ENCODE measurements at regions not wholly inside any gene's neighbourhood (a gene's known extent, or its start where the extent isn't known, plus 50 kb on each side); places are given as distances from the start of the nearest gene placed in this dataset.

GRCh38 chr11:103625624-103625965 lies 410.8 kb upstream of the DDI1 start:
- DNase-seq (ENCODE audit: low spot score) = no peak
- in situ Hi-C loops (cut with MboI; ENCODE audit: low pct_unique_long_range_greater_than_20kb, low sequenced_read_pairs, unreplicated experiment) = no loop called here
- TF ChIP-seq CTCF (IDR thresholded peaks at IDR 0.05; ENCODE audit: extremely low read depth, insufficient read depth, missing control alignments) = no peak

GRCh38 chr11:103628121-103628520 lies 408.3 kb upstream of the DDI1 start:
- no peak for DNase-seq (ENCODE audit: low spot score)
- TF ChIP-seq CTCF (IDR thresholded peaks at IDR 0.05; ENCODE audit: extremely low read depth, insufficient read depth, missing control alignments) = no peak
- in situ Hi-C loops (cut with MboI; ENCODE audit: low pct_unique_long_range_greater_than_20kb, low sequenced_read_pairs, unreplicated experiment) = no loop called here

- DNase-seq (ENCODE audit: low spot score) = no peak
- no peak for TF ChIP-seq CTCF (IDR thresholded peaks at IDR 0.05; ENCODE audit: extremely low read depth, insufficient read depth, missing control alignments)
- in situ Hi-C loops (cut with MboI; ENCODE audit: low pct_unique_long_range_greater_than_20kb, low sequenced_read_pairs, unreplicated experiment) = no loop called here
These were observed 404.6 kb upstream of the DDI1 start for GRCh38 chr11:103631841-103632240.

GRCh38 chr11:103633068-103633788 lies 403.2 kb upstream of the DDI1 start:
- in situ Hi-C loops (cut with MboI; ENCODE audit: low pct_unique_long_range_greater_than_20kb, low sequenced_read_pairs, unreplicated experiment) = no loop called here
- no peak for DNase-seq (ENCODE audit: low spot score)
- no peak for TF ChIP-seq CTCF (IDR thresholded peaks at IDR 0.05; ENCODE audit: extremely low read depth, insufficient read depth, missing control alignments)

GRCh38 chr11:103633819-103634590 lies 402.4 kb upstream of the DDI1 start:
- TF ChIP-seq CTCF (IDR thresholded peaks at IDR 0.05; ENCODE audit: extremely low read depth, insufficient read depth, missing control alignments) = no peak
- in situ Hi-C loops (cut with MboI; ENCODE audit: low pct_unique_long_range_greater_than_20kb, low sequenced_read_pairs, unreplicated experiment) = no loop called here
- no peak for DNase-seq (ENCODE audit: low spot score)

- TF ChIP-seq CTCF (IDR thresholded peaks at IDR 0.05; ENCODE audit: extremely low read depth, insufficient read depth, missing control alignments) = no peak
These were observed 400.2 kb upstream of the DDI1 start for GRCh38 chr11:103636232-103636631.

More at GRCh38 chr11:103636232-103636631, 400.2 kb upstream of the DDI1 start:
- DNase-seq (ENCODE audit: low spot score) = no peak
- in situ Hi-C loops (cut with MboI; ENCODE audit: low pct_unique_long_range_greater_than_20kb, low sequenced_read_pairs, unreplicated experiment) = no loop called here
